Ovary (tissue), 3 donors: ENCODE measurements at regions not wholly inside any gene's neighbourhood (a gene's known extent, or its start where the extent isn't known, plus 50 kb on each side); places are given as distances from the start of the nearest gene placed in this dataset.

Experiments used
- POLR2A ChIP-seq: fragments of 450-650 bp; IDR thresholded peaks from one replicate; pipeline ENCODE4 v1.6.1; 2017; ENCODE audit warnings: antibody characterized with exemption, mild to moderate bottlenecking, moderate library complexity
- TF ChIP-seq, protein P1 (sequence below), 3 donors: fragments of 450-650 bp in 2 of 3; fragments of 200-600 bp in 1 of 3; IDR thresholded peaks; one replicate each; pipeline versions ENCODE4 v1.5.1 to v1.8.0; 2016 to 2022; ENCODE audit warnings: antibody characterized with exemption in 3 of 3, mild to moderate bottlenecking in 1 of 3
- donor health status: DM: no; HTN: no; CAD: no.

DNA sequence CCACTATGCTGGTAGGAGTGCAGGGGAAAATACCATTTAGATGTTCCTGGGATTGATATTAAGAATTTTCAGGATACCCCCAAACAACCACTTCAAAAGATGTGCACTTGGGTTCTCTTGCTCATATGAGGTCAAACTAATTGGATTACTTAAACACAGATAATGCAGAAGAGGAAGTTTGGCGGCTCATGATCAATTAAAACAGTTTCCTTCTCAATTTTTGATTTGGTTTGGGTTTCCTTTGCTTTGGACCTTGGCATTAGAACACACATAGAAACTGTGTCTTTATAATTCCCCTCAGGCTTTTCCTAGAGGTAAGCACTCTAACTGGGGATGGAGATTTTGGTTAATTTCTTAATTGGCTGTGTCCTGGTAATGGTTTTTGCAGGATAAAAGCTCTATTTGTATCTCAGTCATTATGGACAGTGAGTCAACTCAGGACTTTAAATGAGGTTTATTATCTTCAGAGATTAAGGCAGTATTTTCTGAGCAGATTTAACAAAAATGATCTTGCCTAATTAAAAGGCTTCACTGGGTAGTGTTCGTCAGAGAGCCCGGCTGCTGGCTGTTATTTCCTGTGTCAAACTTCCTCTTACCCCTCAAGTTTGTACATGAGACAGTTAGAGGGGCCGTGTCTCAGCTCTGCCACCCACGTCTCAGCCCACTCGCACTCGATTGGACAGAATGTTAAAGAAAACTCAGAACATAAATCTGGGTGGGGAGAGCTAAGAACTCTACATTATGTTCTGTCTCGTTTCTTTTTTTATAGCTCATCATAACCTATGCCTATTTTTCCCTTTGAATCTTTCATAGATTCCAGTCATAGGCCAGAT lies 50.3 kb upstream of the PREP start:
- no peak for TF ChIP-seq POLR2A
- TF ChIP-seq, protein P1, sequence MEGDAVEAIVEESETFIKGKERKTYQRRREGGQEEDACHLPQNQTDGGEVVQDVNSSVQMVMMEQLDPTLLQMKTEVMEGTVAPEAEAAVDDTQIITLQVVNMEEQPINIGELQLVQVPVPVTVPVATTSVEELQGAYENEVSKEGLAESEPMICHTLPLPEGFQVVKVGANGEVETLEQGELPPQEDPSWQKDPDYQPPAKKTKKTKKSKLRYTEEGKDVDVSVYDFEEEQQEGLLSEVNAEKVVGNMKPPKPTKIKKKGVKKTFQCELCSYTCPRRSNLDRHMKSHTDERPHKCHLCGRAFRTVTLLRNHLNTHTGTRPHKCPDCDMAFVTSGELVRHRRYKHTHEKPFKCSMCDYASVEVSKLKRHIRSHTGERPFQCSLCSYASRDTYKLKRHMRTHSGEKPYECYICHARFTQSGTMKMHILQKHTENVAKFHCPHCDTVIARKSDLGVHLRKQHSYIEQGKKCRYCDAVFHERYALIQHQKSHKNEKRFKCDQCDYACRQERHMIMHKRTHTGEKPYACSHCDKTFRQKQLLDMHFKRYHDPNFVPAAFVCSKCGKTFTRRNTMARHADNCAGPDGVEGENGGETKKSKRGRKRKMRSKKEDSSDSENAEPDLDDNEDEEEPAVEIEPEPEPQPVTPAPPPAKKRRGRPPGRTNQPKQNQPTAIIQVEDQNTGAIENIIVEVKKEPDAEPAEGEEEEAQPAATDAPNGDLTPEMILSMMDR (IDR thresholded peaks at IDR 0.05) = no peak
